GM12864 (cell line): ENCODE measurements at regions not wholly inside any gene's neighbourhood (a gene's known extent, or its start where the extent isn't known, plus 50 kb on each side); places are given as distances from the start of the nearest gene placed in this dataset.

ENCODE experiments used
- DNase-seq: peaks from one replicate; pipeline ENCODE4 v3.0.0-alpha.2; 2011; ENCODE audit warnings: low read depth
- H3K4me3 ChIP-seq: 2 replicates; pipeline ENCODE4 v1.5.1; 2011; ENCODE audit warnings: mild to moderate bottlenecking, low read depth, low read length, control low read depth
- TF ChIP-seq, protein P1 (sequence below): IDR thresholded peaks from 2 replicates; pipeline ENCODE4 v1.5.1; 2011; ENCODE audit warnings: low read depth, mild to moderate bottlenecking, moderate library complexity, low read length, control low read depth, inconsistent platforms; ENCODE audit errors: missing control alignments

DNA sequence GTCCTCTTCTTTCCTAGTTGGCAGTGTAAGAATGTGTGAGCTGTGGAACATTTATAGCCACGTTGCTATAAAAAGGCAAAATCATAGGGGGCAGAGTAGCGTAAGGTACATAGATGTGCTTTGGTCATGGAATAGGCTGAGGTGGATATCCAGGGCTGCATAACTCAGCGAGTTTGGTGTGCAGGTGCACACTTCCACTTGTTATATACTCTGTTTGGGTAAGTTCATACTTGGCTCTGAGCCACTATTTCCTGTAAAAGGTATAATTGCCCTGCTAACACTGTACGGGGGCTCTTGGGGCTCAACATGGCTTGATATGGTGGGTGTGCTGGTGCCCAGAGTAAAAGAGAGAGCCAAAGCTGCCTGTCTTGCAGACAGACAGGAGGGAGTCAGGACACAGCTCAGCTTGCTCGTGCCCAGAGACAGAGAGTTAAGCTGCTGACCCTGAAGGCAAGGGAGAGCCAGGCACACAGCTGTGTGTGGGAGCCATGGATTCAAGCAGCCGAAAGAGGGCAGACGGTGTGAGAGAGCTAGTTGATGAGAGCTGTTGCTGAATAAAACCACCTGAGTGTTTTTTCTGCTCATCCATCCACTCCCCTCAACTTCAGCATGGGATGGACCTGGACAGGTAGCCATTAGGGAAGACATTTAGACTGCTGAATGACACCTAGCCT, 126.7 kb downstream of the DKK1 start:
- no peak overlapping the region for H3K4me3 ChIP-seq
- no peak for DNase-seq
- TF ChIP-seq, protein P1, sequence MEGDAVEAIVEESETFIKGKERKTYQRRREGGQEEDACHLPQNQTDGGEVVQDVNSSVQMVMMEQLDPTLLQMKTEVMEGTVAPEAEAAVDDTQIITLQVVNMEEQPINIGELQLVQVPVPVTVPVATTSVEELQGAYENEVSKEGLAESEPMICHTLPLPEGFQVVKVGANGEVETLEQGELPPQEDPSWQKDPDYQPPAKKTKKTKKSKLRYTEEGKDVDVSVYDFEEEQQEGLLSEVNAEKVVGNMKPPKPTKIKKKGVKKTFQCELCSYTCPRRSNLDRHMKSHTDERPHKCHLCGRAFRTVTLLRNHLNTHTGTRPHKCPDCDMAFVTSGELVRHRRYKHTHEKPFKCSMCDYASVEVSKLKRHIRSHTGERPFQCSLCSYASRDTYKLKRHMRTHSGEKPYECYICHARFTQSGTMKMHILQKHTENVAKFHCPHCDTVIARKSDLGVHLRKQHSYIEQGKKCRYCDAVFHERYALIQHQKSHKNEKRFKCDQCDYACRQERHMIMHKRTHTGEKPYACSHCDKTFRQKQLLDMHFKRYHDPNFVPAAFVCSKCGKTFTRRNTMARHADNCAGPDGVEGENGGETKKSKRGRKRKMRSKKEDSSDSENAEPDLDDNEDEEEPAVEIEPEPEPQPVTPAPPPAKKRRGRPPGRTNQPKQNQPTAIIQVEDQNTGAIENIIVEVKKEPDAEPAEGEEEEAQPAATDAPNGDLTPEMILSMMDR = no peak

DNA sequence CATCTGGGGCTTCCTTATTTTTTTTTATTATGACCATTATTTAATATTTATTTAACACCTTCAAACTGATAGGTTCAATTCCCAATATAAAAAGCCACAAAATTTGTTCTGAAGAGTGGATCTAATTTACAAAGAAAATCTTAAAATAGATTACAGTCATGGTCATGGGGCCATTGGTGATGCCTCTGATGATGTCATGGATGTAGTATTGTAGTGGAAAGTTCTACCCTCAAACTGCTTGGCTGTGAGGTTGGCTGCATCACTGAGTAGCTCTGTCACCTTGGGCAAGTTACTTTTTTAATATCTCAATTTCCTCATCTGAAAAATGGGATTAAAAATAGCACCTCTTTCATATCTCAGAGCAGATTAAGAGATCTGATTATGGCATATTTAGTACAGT, 128.5 kb downstream of the DKK1 start:
- TF ChIP-seq, protein P1 = no peak
- no peak for DNase-seq
- no peak overlapping the region for H3K4me3 ChIP-seq

DNA sequence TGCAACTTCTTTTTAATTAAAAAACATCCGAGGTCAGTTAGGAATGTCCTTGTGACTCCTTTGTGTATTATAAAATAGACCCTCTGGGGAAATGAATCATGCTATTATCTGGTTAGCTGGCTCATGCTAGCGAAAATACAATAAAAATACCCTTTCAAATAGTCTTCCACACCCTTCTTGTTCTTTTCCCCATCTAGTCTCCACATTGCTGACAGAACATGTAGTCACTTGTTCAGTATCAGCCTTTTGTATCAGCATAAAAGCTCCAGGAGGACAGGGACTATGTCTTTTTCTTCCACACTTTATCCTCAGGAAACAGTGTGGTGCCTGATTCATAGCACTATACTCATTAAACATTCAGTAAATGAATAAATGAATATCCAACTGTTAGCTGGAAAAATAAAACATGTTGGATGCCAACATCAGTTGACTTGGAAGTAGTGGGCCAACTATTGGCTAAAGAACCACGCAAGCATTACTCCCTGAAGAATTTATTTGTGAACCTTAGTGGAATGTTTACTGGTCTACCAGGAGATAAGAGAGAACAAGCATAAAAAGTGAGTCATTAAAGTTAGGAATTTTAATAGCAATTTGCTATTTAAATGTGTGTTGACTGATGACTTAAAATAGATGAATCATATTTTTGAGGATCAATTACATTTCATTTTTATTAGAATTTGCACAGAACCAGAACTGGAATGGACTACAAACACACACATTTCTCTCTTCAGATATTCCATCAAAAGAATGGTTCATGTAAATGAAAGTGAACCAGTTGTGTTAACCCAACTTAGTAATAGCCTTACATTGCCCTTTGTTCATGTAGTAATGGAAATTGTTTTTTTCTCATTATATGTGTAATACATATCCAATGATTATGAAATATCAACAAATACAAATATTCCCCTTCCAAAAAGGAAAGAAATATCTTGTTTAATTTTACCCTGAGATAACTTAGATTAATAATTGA, 129.6 kb downstream of the DKK1 start:
- no peak overlapping the region for H3K4me3 ChIP-seq
- DNase-seq = no peak
- TF ChIP-seq, protein P1 = no peak

DNA sequence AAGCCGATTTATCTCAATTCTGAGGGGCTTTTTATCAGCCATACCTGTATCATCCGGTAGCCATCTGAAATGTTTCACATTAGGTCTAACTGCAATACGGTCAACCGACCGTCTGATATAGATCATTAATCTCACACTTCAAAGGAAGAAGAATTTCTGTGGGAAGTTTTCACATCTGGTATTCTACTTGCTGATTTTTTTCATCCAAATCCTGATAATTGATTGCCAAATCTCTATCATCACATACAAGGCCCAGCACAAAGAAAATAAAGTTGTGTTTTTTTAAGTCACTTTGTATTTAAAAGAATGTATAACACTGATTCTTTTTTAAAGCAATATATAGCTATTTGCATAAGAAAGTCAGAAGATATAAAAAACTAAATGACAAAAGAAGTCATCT, 132.3 kb downstream of the DKK1 start:
- TF ChIP-seq, protein P1 = no peak
- no peak for DNase-seq

DNA sequence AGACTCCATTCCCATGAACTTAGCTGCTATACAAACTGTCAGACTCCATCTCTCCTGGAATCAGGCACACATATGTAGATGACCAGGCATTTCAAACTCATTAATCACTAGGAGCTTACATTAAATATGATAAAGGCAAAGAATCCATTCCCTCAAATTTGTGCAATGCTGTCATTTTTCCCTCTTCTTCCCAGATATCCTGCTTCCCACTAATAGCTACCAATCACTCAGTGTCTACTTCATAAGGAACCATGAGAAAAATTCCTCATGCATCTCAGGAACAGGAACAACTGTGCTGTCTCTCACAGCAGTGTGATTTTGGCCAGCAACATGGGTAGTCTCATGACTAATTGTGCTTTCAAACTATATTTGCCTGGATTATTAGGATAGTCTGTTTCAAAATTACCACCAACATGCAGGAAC, 133.9 kb downstream of the DKK1 start:
- H3K4me3 ChIP-seq = no peak overlapping the region
- TF ChIP-seq, protein P1 = no peak
- DNase-seq = no peak

More for the DNA sequence above, 132.3 kb downstream of the DKK1 start:
- no peak overlapping the region for H3K4me3 ChIP-seq

DNA sequence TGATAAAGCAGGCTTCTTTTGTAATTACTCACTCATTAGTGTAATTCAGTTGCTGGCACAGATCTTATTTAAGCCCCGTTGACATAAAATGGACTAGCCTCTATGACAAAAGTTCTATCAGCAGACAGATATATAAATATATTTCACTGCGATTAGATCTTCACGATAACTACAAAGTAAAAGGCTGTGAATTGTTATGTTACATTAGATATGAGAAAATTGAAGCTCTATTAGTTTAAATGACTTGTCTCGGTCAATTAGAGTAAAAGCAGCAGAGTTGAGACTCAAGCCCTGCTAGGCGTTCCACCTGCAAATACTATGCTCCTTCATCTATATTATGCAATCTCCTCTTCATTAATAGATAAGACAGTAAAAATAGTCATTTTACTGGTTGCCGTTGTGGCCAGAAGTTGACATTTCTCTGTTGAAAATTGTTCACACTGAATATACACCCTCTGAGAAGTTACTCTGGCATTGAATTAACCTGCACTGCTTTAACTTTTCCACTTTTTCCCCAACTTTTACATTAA, 136.7 kb downstream of the DKK1 start:
- no peak overlapping the region for H3K4me3 ChIP-seq
- DNase-seq = no peak
- TF ChIP-seq, protein P1 = no peak
